ENCODE measurements at regions not wholly inside any gene's neighbourhood (a gene's known extent, or its start where the extent isn't known, plus 50 kb on each side); places are given as distances from the start of the nearest gene placed in this dataset.

GRCh38 chr2:39515897-39516346 is 78.8 kb upstream of the MAP4K3 start:
- no peak for TF ChIP-seq CTCF (IDR thresholded peaks at IDR 0.05)
- no peak for TF ChIP-seq POLR2A (IDR thresholded peaks at IDR 0.05)

Data from body of pancreas (tissue), 4 donors.